ENCODE measurements at regions not wholly inside any gene's neighbourhood (a gene's known extent, or its start where the extent isn't known, plus 50 kb on each side); places are given as distances from the start of the nearest gene placed in this dataset.

- TF ChIP-seq POLR2AphosphoS5 (IDR thresholded peaks at IDR 0.05; ENCODE audit: borderline replicate concordance, low read depth, low read length), result no peak
- TF ChIP-seq EZH2 (IDR thresholded peaks at IDR 0.05), result no peak
These were observed 141.7 kb downstream of the HTR1A start for GRCh38 chr5:63820577-63820976.

Measured in SK-N-MC (cell line).